ENCODE measurements at regions not wholly inside any gene's neighbourhood (a gene's known extent, or its start where the extent isn't known, plus 50 kb on each side); places are given as distances from the start of the nearest gene placed in this dataset.
"Not testable (repeated sequence)": the region's sequence is repeated elsewhere in the genome, so short reads cannot be mapped to it uniquely, and the experiment has no call there.

- no peak for DNase-seq (ENCODE audit: low read depth)
Observed at GRCh38 chr5:154652746-154653417, 102.3 kb upstream of the LARP1 start.

- DNase-seq (ENCODE audit: low read depth), result not testable (repeated sequence)
Observed at GRCh38 chr5:154651795-154652194, 103.4 kb upstream of the LARP1 start.

GRCh38 chr5:154648706-154649105, 106.5 kb upstream of the LARP1 start:
- no peak for DNase-seq (ENCODE audit: low read depth)

GRCh38 chr5:154648229-154648628, 106.9 kb upstream of the LARP1 start:
- no peak for DNase-seq (ENCODE audit: low read depth)

- DNase-seq (ENCODE audit: low read depth), result no peak
Observed at GRCh38 chr5:154647761-154648145, 107.4 kb upstream of the LARP1 start.

GRCh38 chr5:154647114-154647760, 107.9 kb upstream of the LARP1 start:
- DNase-seq (ENCODE audit: low read depth), result peak; percentile 9

GRCh38 chr5:154646745-154647113, 108.4 kb upstream of the LARP1 start:
- no peak for DNase-seq (ENCODE audit: low read depth)

GRCh38 chr5:154644745-154645411, 110.3 kb upstream of the LARP1 start:
- DNase-seq (ENCODE audit: low read depth), result no peak

GRCh38 chr5:154642499-154643245, 112.5 kb upstream of the LARP1 start:
- no peak for DNase-seq (ENCODE audit: low read depth)

GRCh38 chr5:154640213-154640831, 114.9 kb upstream of the LARP1 start:
- DNase-seq (ENCODE audit: low read depth), result not testable (repeated sequence)

GRCh38 chr5:154636786-154637185, 118.4 kb upstream of the LARP1 start:
- not testable (repeated sequence) for DNase-seq (ENCODE audit: low read depth)

- not testable (repeated sequence) for DNase-seq (ENCODE audit: low read depth)
Observed at GRCh38 chr5:154636271-154636670, 118.9 kb upstream of the LARP1 start.

- not testable (repeated sequence) for DNase-seq (ENCODE audit: low read depth)
Observed at GRCh38 chr5:154633744-154634143, 121.4 kb upstream of the LARP1 start.

GRCh38 chr5:154631141-154631540, 124.0 kb upstream of the LARP1 start:
- DNase-seq (ENCODE audit: low read depth), result no peak

- no peak for DNase-seq (ENCODE audit: low read depth)
Observed at GRCh38 chr5:154630410-154630809, 124.8 kb upstream of the LARP1 start.

GRCh38 chr5:154628685-154629084, 126.5 kb upstream of the LARP1 start:
- no peak for DNase-seq (ENCODE audit: low read depth)

- no peak for DNase-seq (ENCODE audit: low read depth)
Observed at GRCh38 chr5:154627698-154628678, 127.2 kb upstream of the LARP1 start.

- no peak for DNase-seq (ENCODE audit: low read depth)
Observed at GRCh38 chr5:154626876-154627557, 128.2 kb upstream of the LARP1 start.

GRCh38 chr5:154625031-154625430, 130.1 kb upstream of the LARP1 start:
- DNase-seq (ENCODE audit: low read depth), result no peak

GRCh38 chr5:154624341-154624740, 130.8 kb upstream of the LARP1 start:
- DNase-seq (ENCODE audit: low read depth), result no peak

All from activated T-cell treated with anti-CD3 and anti-CD28 coated beads for 1 hour (primary cell).